Neural crest cell (in vitro differentiated cells): ENCODE measurements at regions not wholly inside any gene's neighbourhood (a gene's known extent, or its start where the extent isn't known, plus 50 kb on each side); places are given as distances from the start of the nearest gene placed in this dataset.

Experiments
- DNase-seq: peaks from one replicate; pipeline ENCODE4 v3.0.0; 2021; ENCODE audit warnings: low read depth, mixed read lengths, low spot score
- H3K27ac Mint-ChIP-seq: one replicate; pipeline ENCODE4 v1.8.0; 2021; ENCODE audit warnings: mild to moderate bottlenecking, mixed read lengths; ENCODE audit not compliant: unreplicated experiment
- H3K27me3 Mint-ChIP-seq: 2 replicates; pipeline ENCODE4 v1.8.0; 2021; ENCODE audit warnings: low read depth, mild to moderate bottlenecking, mixed read lengths
- H3K36me3 Mint-ChIP-seq: 2 replicates; pipeline ENCODE4 v1.8.0; 2021; ENCODE audit warnings: low read depth, mild to moderate bottlenecking, mixed read lengths
- H3K4me1 Mint-ChIP-seq: 2 replicates; pipeline ENCODE4 v1.8.0; 2021; ENCODE audit warnings: mixed read lengths
- H3K4me3 Mint-ChIP-seq: one replicate; pipeline ENCODE4 v1.8.0; 2021; ENCODE audit warnings: mild to moderate bottlenecking, mixed read lengths
- H3K9me3 Mint-ChIP-seq: 2 replicates; pipeline ENCODE4 v1.8.0; 2021; ENCODE audit warnings: mixed read lengths
- CTCF ChIP-seq: fragments of 200-600 bp; sonication (generic); conservative IDR thresholded peaks from 2 replicates; pipeline ENCODE4 v1.5.0; 2021; ENCODE audit warnings: antibody characterized with exemption, mild to moderate bottlenecking

DNA sequence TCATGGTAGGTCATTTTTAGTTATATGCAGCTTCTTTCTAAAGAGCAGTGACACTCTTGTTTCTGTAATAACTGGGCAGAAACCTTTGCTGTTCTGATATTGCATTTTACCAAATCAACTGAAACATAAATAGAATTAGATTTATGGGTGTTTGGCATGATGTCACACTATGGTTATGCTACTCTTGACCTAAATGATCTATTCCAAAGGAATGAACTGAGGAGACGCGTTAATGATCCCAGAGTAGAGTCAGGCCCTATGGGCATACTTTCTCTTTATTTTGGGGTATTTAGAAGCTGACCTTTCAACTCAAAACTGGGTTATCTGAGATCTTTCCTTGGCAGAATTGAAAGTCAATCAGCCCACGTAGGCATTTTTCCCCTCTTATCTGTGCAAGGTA is 146.8 kb upstream of the ADAMTSL1 start:
- Mint-ChIP-seq H3K36me3 (no peaks in the 10 kb centered on the region), H3K4me3 (no peak overlapping the region)
- DNase-seq, result no peak

DNA sequence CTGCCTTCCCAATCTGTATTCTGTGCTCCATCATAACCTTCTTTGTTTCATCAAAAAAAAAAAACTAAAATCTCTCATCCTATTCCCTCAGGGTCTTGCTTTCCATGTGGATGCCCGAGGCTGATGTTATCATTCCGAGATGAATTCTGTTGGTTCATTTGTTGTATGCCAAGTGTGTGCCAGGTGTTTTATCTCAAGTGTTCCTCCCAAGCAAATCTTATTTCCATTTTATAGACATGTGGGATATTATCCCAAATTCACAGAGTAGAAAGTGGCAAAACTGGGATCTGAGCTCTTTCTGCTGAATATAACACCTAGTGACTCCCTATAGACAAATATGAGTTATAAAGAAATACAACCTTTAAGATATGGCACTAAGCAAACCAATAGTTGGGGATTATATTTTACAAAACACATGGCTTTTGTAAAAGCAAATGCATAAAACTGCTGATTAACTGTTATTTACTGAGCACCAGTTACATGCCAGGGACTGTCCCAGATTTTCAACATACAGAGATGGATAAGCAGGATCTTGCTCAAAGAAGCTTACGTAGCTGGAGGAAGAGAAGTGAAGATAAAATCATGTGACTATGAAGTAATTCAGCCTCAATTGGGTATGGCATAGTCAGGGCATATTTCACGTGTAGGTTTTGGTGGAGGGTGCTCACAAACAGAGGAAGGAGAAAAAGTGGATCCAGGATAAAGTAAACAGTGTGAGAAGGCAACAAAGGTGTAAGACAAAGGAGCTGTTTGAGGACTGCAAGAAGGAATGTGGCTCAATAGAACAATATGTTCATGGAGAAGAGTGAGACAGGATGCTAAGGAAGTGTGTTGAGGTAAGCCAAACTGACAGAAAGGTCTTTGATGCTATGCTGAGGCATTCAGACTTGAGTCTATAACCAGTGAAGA is 143.3 kb upstream of the ADAMTSL1 start:
- no peaks in the 10 kb centered on the region for H3K9me3 Mint-ChIP-seq
- H3K36me3 Mint-ChIP-seq, result no peaks in the 10 kb centered on the region
- H3K27me3 Mint-ChIP-seq, result no peaks in the 10 kb centered on the region
- H3K4me1 Mint-ChIP-seq, result peaks cover 5% of the 10 kb centered on the region
- H3K27ac Mint-ChIP-seq, result no peak overlapping the region
- no peak for DNase-seq
- no peak for TF ChIP-seq CTCF
- H3K4me3 Mint-ChIP-seq, result no peak overlapping the region

More for the DNA sequence above, 146.8 kb upstream of the ADAMTSL1 start:
- H3K4me1 Mint-ChIP-seq, result peaks cover 5% of the 10 kb centered on the region
- H3K27ac Mint-ChIP-seq, result no peak overlapping the region
- no peaks in the 10 kb centered on the region for H3K27me3 Mint-ChIP-seq
- no peaks in the 10 kb centered on the region for H3K9me3 Mint-ChIP-seq
- no peak for TF ChIP-seq CTCF

DNA sequence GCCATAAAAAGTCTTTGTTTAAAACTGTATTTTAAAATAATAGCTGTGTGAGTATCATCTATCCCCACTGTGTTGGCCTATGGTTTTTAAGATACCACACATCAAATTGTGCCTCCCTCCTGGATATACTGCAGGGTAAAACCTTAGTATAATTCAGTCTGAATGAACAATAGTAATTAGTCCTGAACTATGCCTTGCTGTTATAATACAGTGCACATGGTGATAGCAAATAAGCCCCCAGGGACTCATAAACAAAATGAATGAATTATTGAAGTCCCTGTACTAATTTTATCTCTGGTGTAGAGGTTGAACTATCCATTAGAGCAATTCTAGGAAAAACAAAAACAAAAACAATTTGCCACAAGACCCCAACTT is 142.7 kb upstream of the ADAMTSL1 start:
- DNase-seq, result no peak
- no peak overlapping the region for H3K4me3 Mint-ChIP-seq
- H3K27me3 Mint-ChIP-seq, result no peaks in the 10 kb centered on the region
- no peaks in the 10 kb centered on the region for H3K36me3 Mint-ChIP-seq
- H3K4me1 Mint-ChIP-seq, result peaks cover 5% of the 10 kb centered on the region
- no peaks in the 10 kb centered on the region for H3K9me3 Mint-ChIP-seq
- H3K27ac Mint-ChIP-seq, result no peak overlapping the region
- TF ChIP-seq CTCF, result no peak

DNA sequence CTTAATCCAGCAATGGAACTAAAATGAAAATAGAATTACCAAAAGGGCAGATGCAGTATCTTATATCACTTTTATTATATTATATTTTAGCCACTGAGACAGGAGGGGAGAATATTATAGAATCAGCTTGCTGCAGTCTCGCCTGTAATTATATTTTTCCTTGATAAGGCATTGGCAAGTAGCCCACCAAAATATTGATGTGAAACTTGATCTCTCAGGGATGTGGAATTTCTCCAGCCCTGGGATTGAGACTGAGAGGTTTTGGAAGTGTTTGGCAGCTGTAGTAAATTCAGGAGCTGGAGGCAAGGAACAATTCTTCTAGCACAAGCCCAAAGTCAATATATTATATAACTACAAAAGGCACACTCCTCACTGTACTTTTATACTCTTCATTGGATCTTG is 142.1 kb upstream of the ADAMTSL1 start:
- H3K27ac Mint-ChIP-seq, result no peak overlapping the region
- DNase-seq, result no peak
- no peak for TF ChIP-seq CTCF
- no peaks in the 10 kb centered on the region for H3K36me3 Mint-ChIP-seq
- peaks cover 5% of the 10 kb centered on the region for H3K4me1 Mint-ChIP-seq
- no peaks in the 10 kb centered on the region for H3K27me3 Mint-ChIP-seq
- no peaks in the 10 kb centered on the region for H3K9me3 Mint-ChIP-seq
- no peak overlapping the region for H3K4me3 Mint-ChIP-seq

DNA sequence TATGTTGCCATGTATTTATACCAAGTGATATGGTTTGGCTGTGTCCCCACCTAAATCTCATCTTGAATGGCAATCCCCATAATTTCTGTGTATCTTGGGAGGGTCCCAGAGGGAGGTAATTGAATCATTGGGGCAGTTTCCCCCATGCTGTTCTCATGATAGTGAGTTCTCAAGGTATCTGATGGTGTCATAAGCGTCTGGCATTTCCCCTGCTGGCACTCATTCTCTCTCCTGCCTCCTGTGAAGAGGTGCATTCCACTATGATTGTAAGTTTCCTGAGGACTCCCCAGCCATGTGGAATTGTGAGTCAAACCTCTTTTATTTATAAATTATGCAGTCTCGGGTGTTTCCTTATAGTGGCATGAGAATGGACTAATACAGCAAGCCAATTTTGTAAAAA is 140.8 kb upstream of the ADAMTSL1 start:
- no peaks in the 10 kb centered on the region for H3K27me3 Mint-ChIP-seq
- TF ChIP-seq CTCF, result no peak
- no peak for DNase-seq
- H3K9me3 Mint-ChIP-seq, result no peaks in the 10 kb centered on the region
- peaks cover 5% of the 10 kb centered on the region for H3K4me1 Mint-ChIP-seq
- H3K27ac Mint-ChIP-seq, result no peak overlapping the region
- no peak overlapping the region for H3K4me3 Mint-ChIP-seq
- no peaks in the 10 kb centered on the region for H3K36me3 Mint-ChIP-seq
